GM23338 (cell line): ENCODE measurements at regions not wholly inside any gene's neighbourhood (a gene's known extent, or its start where the extent isn't known, plus 50 kb on each side); places are given as distances from the start of the nearest gene placed in this dataset.

Source experiments
- ATAC-seq: fragments of 200-7000 bp; cut with Tn5 transposase; 3 replicates; pipeline ENCODE4 v1.9.1; 2020
- DNase-seq: peaks from one replicate; pipeline ENCODE4 v3.0.0-alpha.2; 2015; ENCODE audit warnings: low spot score
- H2AFZ ChIP-seq: fragments of 200-600 bp; sonication (generic); 2 replicates; pipeline ENCODE4 v1.8.0; 2016; ENCODE audit warnings: antibody characterized with exemption, mild to moderate bottlenecking, moderate library complexity
- H3F3A ChIP-seq: fragments of 200-600 bp; sonication (generic); replicated peaks from 2 replicates; pipeline ENCODE4 v1.8.0; 2017; ENCODE audit warnings: antibody characterized with exemption, mixed run types, low read depth
- H3K27ac ChIP-seq: fragments of 200-600 bp; sonication (generic); 2 replicates; pipeline ENCODE4 v1.6.1; 2016; ENCODE audit warnings: low read depth
- H3K27me3 ChIP-seq: fragments of 200-600 bp; sonication (generic); 2 replicates; pipeline ENCODE4 v1.8.0; 2016; ENCODE audit warnings: mild to moderate bottlenecking, mixed run types, moderate library complexity; ENCODE audit not compliant: insufficient read depth
- H3K36me3 ChIP-seq: fragments of 200-600 bp; sonication (generic); 2 replicates; pipeline ENCODE4 v1.8.0; 2016; ENCODE audit warnings: mild to moderate bottlenecking; ENCODE audit not compliant: insufficient read depth
- H3K4me1 ChIP-seq: fragments of 200-600 bp; sonication (generic); 2 replicates; pipeline ENCODE4 v1.8.0; 2016; ENCODE audit warnings: mild to moderate bottlenecking, moderate library complexity; ENCODE audit not compliant: insufficient read depth
- H3K4me2 ChIP-seq: fragments of 200-600 bp; sonication (generic); 2 replicates; pipeline ENCODE4 v1.7.1; 2017; ENCODE audit warnings: mixed run types
- H3K4me3 ChIP-seq: fragments of 200-600 bp; sonication (generic); 2 replicates; pipeline ENCODE4 v1.6.1; 2016; ENCODE audit warnings: mixed run types
- H3K79me2 ChIP-seq: fragments of 200-600 bp; sonication (generic); replicated peaks from 2 replicates; pipeline ENCODE4 v1.8.0; 2017; ENCODE audit warnings: mild to moderate bottlenecking; ENCODE audit not compliant: insufficient read depth
- H3K9me2 ChIP-seq: fragments of 200-600 bp; sonication (generic); 2 replicates; pipeline ENCODE4 v1.8.0; 2017; ENCODE audit not compliant: insufficient read depth
- H4K20me1 ChIP-seq: fragments of 200-600 bp; sonication (generic); replicated peaks from 2 replicates; pipeline ENCODE4 v1.8.0; 2017; ENCODE audit warnings: mild to moderate bottlenecking; ENCODE audit not compliant: insufficient read depth
- H3K27ac Mint-ChIP-seq: 2 replicates; pipeline ENCODE4 v1.8.0; 2020; ENCODE audit warnings: inconsistent platforms, mild to moderate bottlenecking, moderate library complexity, mixed read lengths
- H3K27me3 Mint-ChIP-seq: 3 replicates; pipeline ENCODE4 v1.8.0; 2022; ENCODE audit warnings: low read depth, mild to moderate bottlenecking, moderate library complexity, mixed read lengths, inconsistent platforms; ENCODE audit not compliant: insufficient read depth, poor library complexity
- H3K36me3 Mint-ChIP-seq: 3 replicates; pipeline ENCODE4 v1.8.0; 2021; ENCODE audit warnings: low read depth, mild to moderate bottlenecking, inconsistent platforms, moderate library complexity, mixed read lengths
- H3K4me1 Mint-ChIP-seq: 3 replicates; pipeline ENCODE4 v1.8.0; 2020; ENCODE audit warnings: mild to moderate bottlenecking, inconsistent platforms, mixed read lengths
- H3K4me3 Mint-ChIP-seq: 3 replicates; pipeline ENCODE4 v1.8.0; 2021; ENCODE audit warnings: moderate library complexity, mild to moderate bottlenecking, inconsistent platforms, mixed read lengths
- H3K9me3 Mint-ChIP-seq: 3 replicates; pipeline ENCODE4 v1.8.0; 2020; ENCODE audit warnings: moderate library complexity, mild to moderate bottlenecking, inconsistent platforms, mixed read lengths
- CREB1 ChIP-seq: fragments of 250-450 bp; sonication (Bioruptor Pico); IDR thresholded peaks from 2 replicates; pipeline ENCODE4 v1.5.0; 2020; ENCODE audit warnings: low read depth, mild to moderate bottlenecking, moderate library complexity
- CTCF ChIP-seq, 2 experiments: fragments of 200-600 bp in 1 of 2; sonication (generic) in 1 of 2; conservative IDR thresholded peaks; 2 replicates each; pipeline versions ENCODE4 v1.5.1 to v1.6.1; 2016 to 2017; ENCODE audit warnings: antibody characterized with exemption in 2 of 2, low read depth in 2 of 2, mild to moderate bottlenecking in 2 of 2, moderate library complexity in 1 of 2
- ETS1 ChIP-seq: IDR thresholded peaks from 2 replicates; pipeline ENCODE4 v1.6.1; 2016; ENCODE audit warnings: antibody characterized with exemption
- EZH2 ChIP-seq: fragments of 200-600 bp; sonication (generic); IDR thresholded peaks from one replicate; pipeline ENCODE4 v1.8.0; 2017; ENCODE audit warnings: antibody characterized with exemption, mild to moderate bottlenecking, low read depth; ENCODE audit not compliant: unreplicated experiment
- EZH2phosphoT487 ChIP-seq: fragments of 200-600 bp; sonication (generic); IDR thresholded peaks from one replicate; pipeline ENCODE4 v1.8.1; 2018; ENCODE audit warnings: antibody characterized with exemption; ENCODE audit not compliant: unreplicated experiment
- JUNB ChIP-seq: IDR thresholded peaks from one replicate; pipeline ENCODE4 v1.6.1; 2016; ENCODE audit warnings: antibody characterized with exemption; ENCODE audit not compliant: unreplicated experiment
- NANOG ChIP-seq: IDR thresholded peaks from 2 replicates; pipeline ENCODE4 v1.6.1; 2016; ENCODE audit warnings: antibody characterized with exemption, borderline replicate concordance
- POLR2AphosphoS5 ChIP-seq: IDR thresholded peaks from 2 replicates; pipeline ENCODE4 v1.6.1; 2016; ENCODE audit warnings: antibody characterized with exemption, low read depth
- STAT1 ChIP-seq: IDR thresholded peaks from one replicate; pipeline ENCODE4 v1.6.1; 2016; ENCODE audit warnings: antibody characterized with exemption; ENCODE audit not compliant: unreplicated experiment
- ZNF114 ChIP-seq: fragments of 250-450 bp; sonication (Bioruptor Pico); IDR thresholded peaks from 2 replicates; pipeline ENCODE4 v1.5.0; 2020; ENCODE audit warnings: mild to moderate bottlenecking, moderate library complexity
- ZNF331 ChIP-seq: fragments of 250-450 bp; sonication (Bioruptor Pico); IDR thresholded peaks from 2 replicates; pipeline ENCODE4 v1.5.0; 2020; ENCODE audit warnings: low read depth, mild to moderate bottlenecking, moderate library complexity
- ZNF462 ChIP-seq: fragments of 250-450 bp; sonication (Bioruptor Pico); IDR thresholded peaks from 2 replicates; pipeline ENCODE4 v1.5.0; 2020; ENCODE audit warnings: mild to moderate bottlenecking, moderate library complexity

GRCh38 chr10:123506455-123506854 is 159.7 kb upstream of the GPR26 start:
- Mint-ChIP-seq H3K36me3 (no peaks in the 10 kb centered on the region), H3K4me1 (peaks cover 3% of the 10 kb centered on the region; the same call in 2 of the 3 replicates), H3K4me3 (no peak overlapping the region), H3K27me3 (peaks cover 8% of the 10 kb centered on the region), H3K9me3 (no peaks in the 10 kb centered on the region), H3K27ac (no peak overlapping the region)
- ATAC-seq: no peak
- Histone ChIP-seq H3K27me3 (no peaks in the 10 kb centered on the region), H3F3A (no peaks in the 10 kb centered on the region), H3K9me2 (no peaks in the 10 kb centered on the region; the same call in 1 of the 2 replicates), H3K27ac (no peak overlapping the region), H3K36me3 (no peaks in the 10 kb centered on the region), H3K79me2 (no peaks in the 10 kb centered on the region), H3K4me2 (no peak overlapping the region), H2AFZ (no peak overlapping the region), H3K4me1 (no peaks in the 10 kb centered on the region), H3K4me3 (no peak overlapping the region), H4K20me1 (no peaks in the 10 kb centered on the region)
- no peak for TF ChIP-seq POLR2AphosphoS5
- no peak for TF ChIP-seq ZNF331 (CRISPR knock-in tag)
- no peak for TF ChIP-seq EZH2phosphoT487
- TF ChIP-seq STAT1: no peak
- DNase-seq: no peak

GRCh38 chr10:123507298-123507697 is 158.9 kb upstream of the GPR26 start:
- ATAC-seq (no peak), DNase-seq (no peak)
- Histone ChIP-seq H3K27me3 (no peaks in the 10 kb centered on the region), H3K9me2 (no peaks in the 10 kb centered on the region; the same call in 1 of the 2 replicates), H3K36me3 (no peaks in the 10 kb centered on the region), H3K27ac (no peak overlapping the region), H3K4me3 (no peak overlapping the region), H3K4me1 (no peaks in the 10 kb centered on the region), H3K4me2 (no peak overlapping the region), H3F3A (no peaks in the 10 kb centered on the region), H4K20me1 (no peaks in the 10 kb centered on the region), H2AFZ (no peak overlapping the region), H3K79me2 (no peaks in the 10 kb centered on the region)
- Mint-ChIP-seq H3K27me3 (peaks cover 10% of the 10 kb centered on the region), H3K4me1 (no peaks in the 10 kb centered on the region), H3K36me3 (no peaks in the 10 kb centered on the region), H3K27ac (no peak overlapping the region), H3K9me3 (no peaks in the 10 kb centered on the region), H3K4me3 (no peak overlapping the region)
- TF ChIP-seq JUNB: no peak
- no peak for TF ChIP-seq EZH2phosphoT487
- TF ChIP-seq ZNF114 (CRISPR knock-in tag): no peak
- TF ChIP-seq CTCF (conservative IDR thresholded peaks at IDR 0.05; ENCODE audit: low read depth in 2 of 2): no peak
- no peak for TF ChIP-seq POLR2AphosphoS5
- no peak for TF ChIP-seq ZNF462 (CRISPR knock-in tag)
- TF ChIP-seq ZNF331 (CRISPR knock-in tag): no peak
- TF ChIP-seq ETS1: no peak
- no peak for TF ChIP-seq STAT1
- TF ChIP-seq NANOG: no peak
- no peak for TF ChIP-seq CREB1
- TF ChIP-seq EZH2: no peak
